ENCODE measurements at regions not wholly inside any gene's neighbourhood (a gene's known extent, or its start where the extent isn't known, plus 50 kb on each side); places are given as distances from the start of the nearest gene placed in this dataset.

- H3K4me1 ChIP-seq, result no peaks in the 10 kb centered on the region
- no peak overlapping the region for H3K27ac ChIP-seq
- H3K27me3 ChIP-seq, result peaks cover 0 to 26% (median 0%) of the 10 kb centered on the region in 9 donors
- peak; percentile 70 to 90 (median 83) for ATAC-seq
- TF ChIP-seq CTCF (IDR thresholded peaks at IDR 0.05), result peak; percentile 52 to 79 (median 64)
- no peak for TF ChIP-seq POLR2A (IDR thresholded peaks at IDR 0.05)
- whole genome bisulfite sequencing, 4 donors, result 3 to 5% (median 5%) methylated on average over 8 of the region's 8 CpGs
- DNase-seq, result peak; percentile 28 to 74 (median 55)
- H3K4me3 ChIP-seq, result no peak overlapping the region
- intact Hi-C loops (cut with DNase I), result loop anchor here (2.0 to 10.0 kb wide), 7 partner anchors 148 to 293 kb away; no protein-coding TSS in a partner anchor
- H3K9me3 ChIP-seq, result no peaks in the 10 kb centered on the region
- no peaks in the 10 kb centered on the region for H3K36me3 ChIP-seq
These were observed 103.9 kb upstream of the MYL2 start for GRCh38 chr12:111024205-111024801.

GRCh38 chr12:111022386-111022785, 102.0 kb upstream of the MYL2 start:
- no peak for ATAC-seq
- TF ChIP-seq POLR2A (IDR thresholded peaks at IDR 0.05), result no peak
- no peak for TF ChIP-seq CTCF (IDR thresholded peaks at IDR 0.05)
- no peaks in the 10 kb centered on the region for H3K4me1 ChIP-seq
- DNase-seq, result no peak
- intact Hi-C loops (cut with DNase I), result loop anchor here in 8 of 10 donors (5.0 to 10.0 kb wide), 6 partner anchors 150 to 295 kb away; no protein-coding TSS in a partner anchor
- H3K4me3 ChIP-seq, result no peak overlapping the region
- no peak overlapping the region for H3K27ac ChIP-seq
- H3K36me3 ChIP-seq, result no peaks in the 10 kb centered on the region
- H3K9me3 ChIP-seq, result no peaks in the 10 kb centered on the region
- 83 to 92% (median 85%) methylated on average over 4 of the region's 4 CpGs for WGBS, 4 donors
- peaks cover 0 to 16% (median 0%) of the 10 kb centered on the region in 9 donors for H3K27me3 ChIP-seq

- Histone ChIP-seq H3K9me3 (no peaks in the 10 kb centered on the region), H3K27me3 (peaks cover 0 to 18% (median 0%) of the 10 kb centered on the region in 9 donors), H3K36me3 (no peaks in the 10 kb centered on the region), H3K27ac (no peak overlapping the region), H3K4me3 (no peak overlapping the region), H3K4me1 (no peaks in the 10 kb centered on the region)
- intact Hi-C loops (cut with DNase I), result no loop called here
- ATAC-seq, result no peak
- TF ChIP-seq CTCF (IDR thresholded peaks at IDR 0.05) (no peak), POLR2A (IDR thresholded peaks at IDR 0.05) (no peak)
- 80 to 86% (median 83%) methylated on average over 6 of the region's 6 CpGs for WGBS, 4 donors
- DNase-seq, result no peak
These were observed 94.2 kb upstream of the MYL2 start for GRCh38 chr12:111014547-111014946.

GRCh38 chr12:111012918-111013317, 92.5 kb upstream of the MYL2 start:
- H3K27me3 ChIP-seq, result peaks cover 0 to 16% (median 0%) of the 10 kb centered on the region in 9 donors
- intact Hi-C loops (cut with DNase I), result no loop called here
- no peak for ATAC-seq

More at GRCh38 chr12:111012918-111013317, 92.5 kb upstream of the MYL2 start:
- DNase-seq, result no peak
- H3K4me1 ChIP-seq, result no peaks in the 10 kb centered on the region
- H3K27ac ChIP-seq, result no peak overlapping the region
- 79 to 89% (median 83%) methylated on average over 3 of the region's 3 CpGs for WGBS, 4 donors
- H3K9me3 ChIP-seq, result no peaks in the 10 kb centered on the region
- TF ChIP-seq CTCF (IDR thresholded peaks at IDR 0.05) (no peak), POLR2A (IDR thresholded peaks at IDR 0.05) (no peak)
- H3K36me3 ChIP-seq, result no peaks in the 10 kb centered on the region
- H3K4me3 ChIP-seq, result no peak overlapping the region

Measured in heart left ventricle (tissue), 16 donors.